ENCODE measurements at regions not wholly inside any gene's neighbourhood (a gene's known extent, or its start where the extent isn't known, plus 50 kb on each side); places are given as distances from the start of the nearest gene placed in this dataset.
"Not testable (repeated sequence)": the region's sequence is repeated elsewhere in the genome, so short reads cannot be mapped to it uniquely, and the experiment has no call there.

- Histone ChIP-seq H3K4me3 (ENCODE audit: low read depth, low read length) (no peak overlapping the region), H3K36me3 (ENCODE audit: control insufficient read depth, insufficient read depth, low read length) (no peaks in the 10 kb centered on the region), H3K4me1 (no peaks in the 10 kb centered on the region), H3K9me3 (no peaks in the 10 kb centered on the region), H3K27me3 (replicated peaks; ENCODE audit: control insufficient read depth, insufficient read depth, low read length) (no peaks in the 10 kb centered on the region)
- no peaks in the 10 kb centered on the region for H3K9me3 Mint-ChIP-seq (ENCODE audit: unreplicated experiment)
- intact Hi-C loops (cut with micrococcal nuclease; ENCODE audit: unreplicated experiment) = no loop called here
- no peak for TF ChIP-seq CTCF (IDR thresholded peaks at IDR 0.05; ENCODE audit: insufficient read depth in 1 of 2, low read depth in 1 of 2, low read length in 1 of 2, severe bottlenecking in 1 of 2, unreplicated experiment in 1 of 2)
- peaks cover 12% of the 10 kb centered on the region for H3K27me3 Mint-ChIP-seq (ENCODE audit: insufficient read depth, unreplicated experiment)
- H3K4me1 Mint-ChIP-seq (ENCODE audit: low read depth, unreplicated experiment) = no peaks in the 10 kb centered on the region
- H3K4me3 Mint-ChIP-seq (ENCODE audit: unreplicated experiment) = no peak overlapping the region
- DNase-seq = no peak
- POLR2A ChIA-PET = no interaction called here
- no peak overlapping the region for H3K27ac Mint-ChIP-seq (ENCODE audit: unreplicated experiment)
- no peaks in the 10 kb centered on the region for H3K36me3 Mint-ChIP-seq (ENCODE audit: insufficient read depth, unreplicated experiment)
- BruUV-seq (replicated peaks) = no TSS peak
- CTCF ChIA-PET = no interaction called here
These were observed 1112.4 kb upstream of the CNTN5 start for GRCh38 chr11:97908354-97908753.

- Histone ChIP-seq H3K9me3 (no peaks in the 10 kb centered on the region), H3K27me3 (replicated peaks; ENCODE audit: control insufficient read depth, insufficient read depth, low read length) (no peaks in the 10 kb centered on the region), H3K4me3 (ENCODE audit: low read depth, low read length) (no peak overlapping the region), H3K4me1 (no peaks in the 10 kb centered on the region), H3K36me3 (ENCODE audit: control insufficient read depth, insufficient read depth, low read length) (no peaks in the 10 kb centered on the region)
- ChIA-PET CTCF (no interaction called here), POLR2A (no interaction called here)
- Mint-ChIP-seq H3K36me3 (ENCODE audit: insufficient read depth, unreplicated experiment) (no peaks in the 10 kb centered on the region), H3K27me3 (ENCODE audit: insufficient read depth, unreplicated experiment) (peaks cover 9% of the 10 kb centered on the region), H3K9me3 (ENCODE audit: unreplicated experiment) (no peaks in the 10 kb centered on the region), H3K27ac (ENCODE audit: unreplicated experiment) (no peak overlapping the region), H3K4me1 (ENCODE audit: low read depth, unreplicated experiment) (no peaks in the 10 kb centered on the region), H3K4me3 (ENCODE audit: unreplicated experiment) (no peak overlapping the region)
- no peak for DNase-seq
- no peak for TF ChIP-seq CTCF (IDR thresholded peaks at IDR 0.05; ENCODE audit: insufficient read depth in 1 of 2, low read depth in 1 of 2, low read length in 1 of 2, severe bottlenecking in 1 of 2, unreplicated experiment in 1 of 2)
- no TSS peak for BruUV-seq (replicated peaks)
- intact Hi-C loops (cut with micrococcal nuclease; ENCODE audit: unreplicated experiment) = no loop called here
These were observed 1110.9 kb upstream of the CNTN5 start for GRCh38 chr11:97909614-97910399.

- Histone ChIP-seq H3K4me3 (ENCODE audit: low read depth, low read length) (no peak overlapping the region), H3K27me3 (replicated peaks; ENCODE audit: control insufficient read depth, insufficient read depth, low read length) (no peaks in the 10 kb centered on the region), H3K36me3 (ENCODE audit: control insufficient read depth, insufficient read depth, low read length) (no peaks in the 10 kb centered on the region), H3K4me1 (no peaks in the 10 kb centered on the region), H3K9me3 (no peaks in the 10 kb centered on the region)
- Mint-ChIP-seq H3K4me1 (ENCODE audit: low read depth, unreplicated experiment) (no peaks in the 10 kb centered on the region), H3K9me3 (ENCODE audit: unreplicated experiment) (no peaks in the 10 kb centered on the region), H3K36me3 (ENCODE audit: insufficient read depth, unreplicated experiment) (no peaks in the 10 kb centered on the region), H3K27ac (ENCODE audit: unreplicated experiment) (no peak overlapping the region), H3K27me3 (ENCODE audit: insufficient read depth, unreplicated experiment) (peaks cover 3% of the 10 kb centered on the region), H3K4me3 (ENCODE audit: unreplicated experiment) (no peak overlapping the region)
- TF ChIP-seq CTCF (IDR thresholded peaks at IDR 0.05; ENCODE audit: insufficient read depth in 1 of 2, low read depth in 1 of 2, low read length in 1 of 2, severe bottlenecking in 1 of 2, unreplicated experiment in 1 of 2) = no peak
- BruUV-seq (replicated peaks) = no TSS peak
- ChIA-PET POLR2A (no interaction called here), CTCF (no interaction called here)
- DNase-seq = no peak
- intact Hi-C loops (cut with micrococcal nuclease; ENCODE audit: unreplicated experiment) = no loop called here
These were observed 1108.1 kb upstream of the CNTN5 start for GRCh38 chr11:97912629-97913028.

- H3K36me3 Mint-ChIP-seq (ENCODE audit: insufficient read depth, unreplicated experiment); H3K4me3 Mint-ChIP-seq (ENCODE audit: unreplicated experiment); DNase-seq; H3K36me3 ChIP-seq (ENCODE audit: control insufficient read depth, insufficient read depth, low read length); H3K4me1 ChIP-seq; intact Hi-C loops (cut with micrococcal nuclease; ENCODE audit: unreplicated experiment); H3K27me3 Mint-ChIP-seq (ENCODE audit: insufficient read depth, unreplicated experiment); BruUV-seq (replicated peaks); H3K4me3 ChIP-seq (ENCODE audit: low read depth, low read length); H3K27ac Mint-ChIP-seq (ENCODE audit: unreplicated experiment); POLR2A ChIA-PET; CTCF ChIA-PET; H3K27me3 ChIP-seq (replicated peaks; ENCODE audit: control insufficient read depth, insufficient read depth, low read length); H3K4me1 Mint-ChIP-seq (ENCODE audit: low read depth, unreplicated experiment); H3K9me3 Mint-ChIP-seq (ENCODE audit: unreplicated experiment); H3K9me3 ChIP-seq: not testable (repeated sequence)
These were observed 1097.8 kb upstream of the CNTN5 start for GRCh38 chr11:97922933-97923332.
